Skin of body (tissue), 1 donor: ENCODE measurements at regions not wholly inside any gene's neighbourhood (a gene's known extent, or its start where the extent isn't known, plus 50 kb on each side); places are given as distances from the start of the nearest gene placed in this dataset.

Source experiments
- DNase-seq: peaks from one replicate; lab custom pipeline; 2025; lab: John Stamatoyannopoulos, UW

GRCh38 chr6:112796712-112797111, 449.6 kb downstream of the RFPL4B start:
- DNase-seq, result no peak

GRCh38 chr6:112799889-112800288, 452.8 kb downstream of the RFPL4B start:
- no peak for DNase-seq

GRCh38 chr6:112800439-112800838, 453.3 kb downstream of the RFPL4B start:
- no peak for DNase-seq

GRCh38 chr6:112800916-112801315, 453.8 kb downstream of the RFPL4B start:
- DNase-seq, result no peak

GRCh38 chr6:112801468-112802080, 454.4 kb downstream of the RFPL4B start:
- no peak for DNase-seq

- DNase-seq, result peak; percentile 94
These were observed 455.0 kb downstream of the RFPL4B start for GRCh38 chr6:112802144-112802543.

- no peak for DNase-seq
These were observed 457.7 kb downstream of the RFPL4B start for GRCh38 chr6:112804638-112805330.

GRCh38 chr6:112806163-112806865, 459.2 kb downstream of the RFPL4B start:
- no peak for DNase-seq

GRCh38 chr6:112821476-112821875, 474.3 kb downstream of the RFPL4B start:
- DNase-seq, result no peak

- no peak for DNase-seq
These were observed 475.6 kb downstream of the RFPL4B start for GRCh38 chr6:112822769-112823168.

GRCh38 chr6:112827793-112828192, 480.7 kb downstream of the RFPL4B start:
- no peak for DNase-seq

- DNase-seq, result no peak
These were observed 483.9 kb downstream of the RFPL4B start for GRCh38 chr6:112831022-112831421.

GRCh38 chr6:112833581-112834131, 486.5 kb downstream of the RFPL4B start:
- no peak for DNase-seq

GRCh38 chr6:112835078-112835477, 487.9 kb downstream of the RFPL4B start:
- DNase-seq, result no peak

GRCh38 chr6:112839525-112839961, 492.4 kb downstream of the RFPL4B start:
- DNase-seq, result no peak

GRCh38 chr6:112841553-112842329, 494.6 kb downstream of the RFPL4B start:
- DNase-seq, result no peak

- DNase-seq, result peak; percentile 71
These were observed 495.2 kb downstream of the RFPL4B start for GRCh38 chr6:112842330-112842685.

GRCh38 chr6:112846681-112847080, 499.6 kb downstream of the RFPL4B start:
- DNase-seq, result peak; percentile 46

GRCh38 chr6:112851146-112851545, 504.0 kb downstream of the RFPL4B start:
- DNase-seq, result no peak

- DNase-seq, result no peak
These were observed 506.0 kb downstream of the RFPL4B start for GRCh38 chr6:112853162-112853561.

- no peak for DNase-seq
These were observed 516.6 kb downstream of the RFPL4B start for GRCh38 chr6:112863753-112864152.

GRCh38 chr6:112865131-112865530, 518.0 kb downstream of the RFPL4B start:
- DNase-seq, result no peak
